WERI-Rb-1 (cell line): ENCODE measurements at regions not wholly inside any gene's neighbourhood (a gene's known extent, or its start where the extent isn't known, plus 50 kb on each side); places are given as distances from the start of the nearest gene placed in this dataset.

Source experiments
- DNase-seq: peaks from one replicate; pipeline ENCODE4 v3.0.0-alpha.2; 2020
- H3K27ac ChIP-seq: fragments of 250-450 bp; sonication (Bioruptor Pico); 2 replicates; pipeline ENCODE4 v1.5.1; 2020; ENCODE audit warnings: mild to moderate bottlenecking, moderate library complexity
- H3K27me3 ChIP-seq: fragments of 250-450 bp; sonication (Bioruptor Pico); 2 replicates; pipeline ENCODE4 v1.5.1; 2021; ENCODE audit warnings: mild to moderate bottlenecking, low read depth, moderate library complexity; ENCODE audit not compliant: insufficient read depth, severe bottlenecking
- H3K36me3 ChIP-seq: fragments of 250-450 bp; sonication (Bioruptor Pico); 2 replicates; pipeline ENCODE4 v1.5.1; 2020; ENCODE audit warnings: mild to moderate bottlenecking, moderate library complexity
- H3K4me3 ChIP-seq: 2 replicates; pipeline ENCODE4 v1.5.1; 2011; ENCODE audit warnings: low read depth, mild to moderate bottlenecking, control low read depth, low read length
- H3K9me3 ChIP-seq: fragments of 250-450 bp; sonication (Bioruptor Pico); 2 replicates; pipeline ENCODE4 v1.5.1; 2021; ENCODE audit warnings: mild to moderate bottlenecking, moderate library complexity; ENCODE audit not compliant: severe bottlenecking
- CTCF ChIP-seq: IDR thresholded peaks from 2 replicates; pipeline ENCODE4 v1.5.1; 2011; ENCODE audit warnings: low read depth, mild to moderate bottlenecking, control low read depth, inconsistent platforms, low read length

GRCh38 chr3:148466980-148467740, 230.5 kb upstream of the AGTR1 start:
- H3K36me3 ChIP-seq: no peaks in the 10 kb centered on the region
- no peaks in the 10 kb centered on the region for H3K27me3 ChIP-seq
- H3K4me3 ChIP-seq: no peak overlapping the region
- no peak for TF ChIP-seq CTCF
- no peak for DNase-seq
- no peaks in the 10 kb centered on the region for H3K9me3 ChIP-seq
- no peak overlapping the region for H3K27ac ChIP-seq

DNA sequence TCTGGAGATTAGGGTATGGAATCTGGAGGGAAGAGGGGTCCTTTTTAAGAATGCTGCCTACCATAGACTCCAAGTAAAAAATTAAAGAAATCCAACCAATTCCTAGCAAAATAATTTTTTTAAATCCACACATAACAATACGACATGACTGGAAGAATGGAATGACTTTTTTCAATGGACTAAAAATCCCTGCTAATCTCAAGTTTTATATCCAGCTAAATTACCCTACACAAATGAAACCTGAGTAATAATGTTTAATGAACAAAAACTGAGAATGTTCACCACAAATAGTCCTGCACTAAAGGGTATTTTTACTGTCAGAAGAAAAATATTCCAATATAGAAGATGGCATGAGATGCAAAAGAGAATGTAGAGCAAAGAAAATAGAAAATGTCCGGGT, 220.3 kb upstream of the AGTR1 start:
- no peaks in the 10 kb centered on the region for H3K36me3 ChIP-seq
- no peak for TF ChIP-seq CTCF
- H3K9me3 ChIP-seq: no peaks in the 10 kb centered on the region
- no peak for DNase-seq
- no peak overlapping the region for H3K27ac ChIP-seq
- no peaks in the 10 kb centered on the region for H3K27me3 ChIP-seq
- no peak overlapping the region for H3K4me3 ChIP-seq

DNA sequence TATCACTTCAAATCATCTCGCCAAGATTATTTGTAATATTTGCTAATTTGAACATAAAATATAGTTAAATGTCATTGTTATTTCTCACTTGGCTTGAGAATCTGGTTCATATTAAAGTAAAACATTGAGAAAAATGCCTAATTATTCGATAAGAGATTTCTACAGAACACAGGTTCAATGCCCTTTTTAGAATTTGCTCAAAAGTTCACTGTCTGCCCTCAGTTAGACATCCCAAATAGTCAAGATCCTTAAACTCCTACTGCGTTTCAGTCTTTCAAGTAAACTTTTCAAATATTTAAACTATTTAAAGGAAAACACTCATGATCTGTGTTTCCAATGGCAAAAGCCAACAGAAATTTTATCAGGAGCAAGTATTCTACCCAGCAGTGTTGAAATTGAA, 204.1 kb upstream of the AGTR1 start:
- H3K27ac ChIP-seq: no peak overlapping the region
- TF ChIP-seq CTCF: no peak
- H3K36me3 ChIP-seq: no peaks in the 10 kb centered on the region
- DNase-seq: no peak
- no peak overlapping the region for H3K4me3 ChIP-seq
- H3K9me3 ChIP-seq: no peaks in the 10 kb centered on the region
- no peaks in the 10 kb centered on the region for H3K27me3 ChIP-seq

- Histone ChIP-seq H3K9me3 (no peaks in the 10 kb centered on the region), H3K27me3 (no peaks in the 10 kb centered on the region), H3K4me3 (no peak overlapping the region), H3K36me3 (no peaks in the 10 kb centered on the region), H3K27ac (no peak overlapping the region)
- TF ChIP-seq CTCF: no peak
- DNase-seq: no peak
Observed at GRCh38 chr3:148494451-148494850, 203.3 kb upstream of the AGTR1 start.

GRCh38 chr3:148500881-148501280, 196.8 kb upstream of the AGTR1 start:
- TF ChIP-seq CTCF: no peak
- no peak overlapping the region for H3K27ac ChIP-seq
- H3K36me3 ChIP-seq: no peaks in the 10 kb centered on the region
- no peaks in the 10 kb centered on the region for H3K27me3 ChIP-seq
- no peak overlapping the region for H3K4me3 ChIP-seq
- no peak for DNase-seq
- no peaks in the 10 kb centered on the region for H3K9me3 ChIP-seq

GRCh38 chr3:148510116-148510515, 187.6 kb upstream of the AGTR1 start:
- DNase-seq: no peak

More at GRCh38 chr3:148510116-148510515, 187.6 kb upstream of the AGTR1 start:
- H3K4me3 ChIP-seq: no peak overlapping the region
- no peak for TF ChIP-seq CTCF
- no peaks in the 10 kb centered on the region for H3K9me3 ChIP-seq
- H3K36me3 ChIP-seq: no peaks in the 10 kb centered on the region
- H3K27me3 ChIP-seq: no peaks in the 10 kb centered on the region
- no peak overlapping the region for H3K27ac ChIP-seq
